K562 (cell line): ENCODE measurements at regions not wholly inside any gene's neighbourhood (a gene's known extent, or its start where the extent isn't known, plus 50 kb on each side); places are given as distances from the start of the nearest gene placed in this dataset.

Experiments
- ATAC-seq: fragments of 200-7000 bp; cut with Tn5 transposase; 3 replicates; pipeline ENCODE4 v1.9.1; 2020; ENCODE audit warnings: moderate library complexity
- BruUV-seq: library from RNA; stranded (reverse); fragments of 400-500 nt; replicated peaks from 2 replicates; lab custom pipeline; 2021; lab: Mats Ljungman, UMichigan
- CTCF ChIA-PET: fragments of 300-600 bp; formaldehyde crosslinking; extraction: SDS; loops from one replicate; lab custom pipeline; 2021; ENCODE audit warnings: low intra/inter-chr PET ratio; lab: Yijun Ruan, JAX
- POLR2A ChIA-PET: fragments of 300-600, 350-650 bp; sonication (Branson Sonifier 250); formaldehyde crosslinking; extraction: SDS; loops from one replicate; lab custom pipeline; 2021; ENCODE audit warnings: antibody characterized with exemption, inconsistent platforms; lab: Yijun Ruan, JAX
- DNase-seq, 4 experiments: peaks; one replicate each; pipeline versions ENCODE4 v3.0.0 to v3.0.0-alpha.2; 2011 to 2018; ENCODE audit warnings: low spot score in 3 of 4, mixed read lengths in 3 of 4; ENCODE audit errors: extremely low read depth in 1 of 4
- FAIRE-seq: peaks from 2 replicates; lab custom pipeline; 2011; peaks lifted over from hg19 to GRCh38; lab: Jason Lieb, UNC
- H2AFZ ChIP-seq: 2 replicates; pipeline ENCODE4 v1.6.0; 2011; ENCODE audit warnings: low read depth, low read length, control low read depth, inconsistent platforms
- H3K27ac ChIP-seq: fragments of 200-600 bp; 3 replicates; pipeline ENCODE4 v1.8.0; 2011; ENCODE audit warnings: low read depth, mild to moderate bottlenecking, control low read depth, inconsistent platforms, low read length, moderate library complexity, mixed read lengths; ENCODE audit errors: extremely low read depth
- H3K27me3 ChIP-seq, 2 experiments: fragments of 300-600 bp in 1 of 2; 2 replicates in 1 of 2; 3 replicates in 1 of 2; pipeline versions ENCODE4 v1.6.0 to v1.8.0; 2011; ENCODE audit warnings: inconsistent platforms in 2 of 2, low read length in 2 of 2, mild to moderate bottlenecking in 1 of 2, mixed read lengths in 1 of 2, moderate library complexity in 1 of 2; ENCODE audit not compliant: control insufficient read depth in 2 of 2, insufficient read depth in 2 of 2
- H3K36me3 ChIP-seq: fragments of 300-600 bp; 3 replicates; pipeline ENCODE4 v1.8.0; 2011; ENCODE audit warnings: mild to moderate bottlenecking, low read length, inconsistent platforms; ENCODE audit not compliant: control insufficient read depth, insufficient read depth
- H3K4me1 ChIP-seq, 2 experiments: fragments of 200-600 bp in 1 of 2; replicated peaks in 1 of 2; 2 replicates in 1 of 2; 3 replicates in 1 of 2; pipeline versions ENCODE4 v1.5.1 to v1.8.0; 2011; ENCODE audit warnings: inconsistent platforms in 2 of 2, low read length in 2 of 2, mild to moderate bottlenecking in 1 of 2, mixed read lengths in 1 of 2, moderate library complexity in 1 of 2; ENCODE audit not compliant: control insufficient read depth in 2 of 2, insufficient read depth in 2 of 2
- H3K4me2 ChIP-seq: 2 replicates; pipeline ENCODE4 v1.6.1; 2011; ENCODE audit warnings: low read length, control low read depth, inconsistent platforms, mixed read lengths; ENCODE audit not compliant: insufficient read depth
- H3K4me3 ChIP-seq: fragments of 200-600 bp; sonication (generic), shearing (Covaris generic); 2 replicates; pipeline ENCODE4 v1.5.1; 2016; ENCODE audit warnings: control low read depth, inconsistent platforms
- H3K79me2 ChIP-seq: fragments of 200-600 bp; 3 replicates; pipeline ENCODE4 v1.8.0; 2011; ENCODE audit warnings: low read length, inconsistent platforms; ENCODE audit not compliant: control insufficient read depth, insufficient read depth
- H3K9ac ChIP-seq, 2 experiments: 2 replicates each; pipeline versions ENCODE4 v1.6.0 to v1.6.1; 2011; ENCODE audit warnings: low read depth in 2 of 2, low read length in 2 of 2, control low read depth in 1 of 2, inconsistent platforms in 1 of 2, mild to moderate bottlenecking in 1 of 2, mixed read lengths in 1 of 2; ENCODE audit not compliant: insufficient read depth in 1 of 2
- H3K9me1 ChIP-seq: one replicate; pipeline ENCODE4 v1.6.0; 2011; ENCODE audit warnings: inconsistent platforms, mild to moderate bottlenecking, low read length, moderate library complexity; ENCODE audit not compliant: control insufficient read depth, insufficient read depth
- H3K9me3 ChIP-seq: replicated peaks from 2 replicates; pipeline ENCODE4 v1.5.1; 2011; ENCODE audit warnings: low read depth, low read length, inconsistent platforms; ENCODE audit not compliant: control insufficient read depth, insufficient read depth
- H4K20me1 ChIP-seq: replicated peaks from 2 replicates; pipeline ENCODE4 v1.6.1; 2011; ENCODE audit warnings: low read length, inconsistent platforms, mixed read lengths; ENCODE audit not compliant: control insufficient read depth, insufficient read depth
- BMI1 ChIP-seq: fragments of 150-350 bp; IDR thresholded peaks from 2 replicates; pipeline ENCODE4 v1.6.1; 2014; ENCODE audit warnings: low read length
- CLOCK ChIP-seq: fragments of 250-450 bp; sonication (Bioruptor Pico); IDR thresholded peaks from 2 replicates; pipeline ENCODE4 v1.4.0; 2020; ENCODE audit warnings: mild to moderate bottlenecking, moderate library complexity, borderline replicate concordance
- DEAF1 ChIP-seq: fragments of 450-650 bp; formaldehyde crosslinking; IDR thresholded peaks from 2 replicates; pipeline ENCODE4 v1.4.0; 2020; ENCODE audit warnings: mild to moderate bottlenecking, moderate library complexity
- FOXA3 ChIP-seq, 2 experiments: fragments of 450-650 bp in 1 of 2; sonication (generic) in 1 of 2; formaldehyde crosslinking; IDR thresholded peaks in 1 of 2; conservative IDR thresholded peaks in 1 of 2; 2 replicates each; pipeline versions ENCODE4 v1.4.0 to v1.8.0; 2020 to 2022; ENCODE audit warnings: mild to moderate bottlenecking in 2 of 2, missing genetic modification reagents in 1 of 2
- HIVEP1 ChIP-seq: fragments of 250-450 bp; sonication (Bioruptor Pico); IDR thresholded peaks from 2 replicates; pipeline ENCODE4 v1.4.0; 2020; ENCODE audit warnings: mild to moderate bottlenecking
- ID3 ChIP-seq, 2 experiments: fragments of 250-450 bp in 1 of 2; fragments of 450-650 bp in 1 of 2; sonication (Bioruptor Pico) in 1 of 2; IDR thresholded peaks; 2 replicates each; pipeline versions ENCODE4 v1.6.1 to v1.8.0; 2016 to 2021; ENCODE audit warnings: mild to moderate bottlenecking in 2 of 2, moderate library complexity in 2 of 2, missing compliant biosample characterization in 1 of 2, missing genetic modification characterization in 1 of 2
- NFATC3 ChIP-seq: fragments of 450-650 bp; IDR thresholded peaks from 2 replicates; pipeline ENCODE4 v1.6.1; 2017; ENCODE audit warnings: mild to moderate bottlenecking
- NFIC ChIP-seq: fragments of 450-650 bp; IDR thresholded peaks from 2 replicates; pipeline ENCODE4 v1.6.1; 2017; ENCODE audit warnings: mild to moderate bottlenecking, inconsistent platforms
- PHB ChIP-seq: fragments of 250-450 bp; sonication (Bioruptor Pico); IDR thresholded peaks from 2 replicates; pipeline ENCODE4 v1.5.0; 2021
- RFX7 ChIP-seq: fragments of 250-450 bp; sonication (Bioruptor Pico); IDR thresholded peaks from 2 replicates; pipeline ENCODE4 v1.5.1; 2021; ENCODE audit warnings: mild to moderate bottlenecking
- ZBTB11 ChIP-seq, 3 experiments: fragments of 200-800 bp in 1 of 3; fragments of 250-450 bp in 1 of 3; fragments of 450-650 bp in 1 of 3; sonication (Bioruptor Pico) in 1 of 3; sonication (Bioruptor generic) in 1 of 3; formaldehyde crosslinking in 1 of 3; IDR thresholded peaks; 2 replicates each; pipeline versions ENCODE4 v1.6.1 to v1.8.0; 2016 to 2022; ENCODE audit warnings: mild to moderate bottlenecking in 2 of 3, missing genetic modification characterization in 2 of 3, missing compliant biosample characterization in 1 of 3, moderate library complexity in 1 of 3
- WGBS: fragments of 100-300 bp; shearing (Covaris generic); methylation state at CpG from one replicate; pipeline ENCODE4 v1.1.6; 2016; ENCODE audit warnings: low coverage, mixed read lengths; ENCODE audit not compliant: insufficient coverage; ENCODE audit errors: missing lambda C conversion rate; 5-methylcytosine and 5-hydroxymethylcytosine counted together
- in situ Hi-C: fragments of 300-500 bp; cut with MboI; formaldehyde crosslinking; loops from 4 replicates; pipeline ENCODE4 v1.15.0; 2018; ENCODE audit warnings: inconsistent platforms, mixed read lengths
- intact Hi-C: fragments of 100-400 bp; cut with micrococcal nuclease; formaldehyde crosslinking; loops from 2 replicates; pipeline ENCODE4 v1.14.2; 2022

GRCh38 chr10:89151857-89152256 is 55.3 kb downstream of the CH25H start:
- FAIRE-seq (no peak), ATAC-seq (no peak), DNase-seq (no peak)
- no peak overlapping the region for H2AFZ ChIP-seq
- H3K27ac ChIP-seq = no peak overlapping the region
- no peaks in the 10 kb centered on the region for H3K27me3 ChIP-seq
- intact Hi-C loops (no loop called here), in situ Hi-C loops (no loop called here)
- H3K4me3 ChIP-seq = no peak overlapping the region
- H3K4me1 ChIP-seq = no peaks in the 10 kb centered on the region
- H3K79me2 ChIP-seq = no peaks in the 10 kb centered on the region
- BruUV-seq = no TSS peak
- ChIA-PET POLR2A (no interaction called here), CTCF (no interaction called here)
- H3K36me3 ChIP-seq = no peaks in the 10 kb centered on the region
- no peaks in the 10 kb centered on the region for H3K9me3 ChIP-seq
- H4K20me1 ChIP-seq = no peaks in the 10 kb centered on the region
- no peak overlapping the region for H3K9ac ChIP-seq
- no peaks in the 10 kb centered on the region for H3K9me1 ChIP-seq
- whole genome bisulfite sequencing = 0% methylated on average over 2 of the region's 2 CpGs
- H3K4me2 ChIP-seq = no peak overlapping the region
- TF ChIP-seq BMI1 = no peak
- TF ChIP-seq ID3 (CRISPR knock-in tag; IDR thresholded peaks at IDR 0.05) = no peak
- TF ChIP-seq ID3 (tag; IDR thresholded peaks at IDR 0.05) = no peak
- TF ChIP-seq RFX7 = no peak
- no peak for TF ChIP-seq CLOCK (CRISPR knock-in tag)
- no peak for TF ChIP-seq PHB (CRISPR knock-in tag)
- no peak for TF ChIP-seq HIVEP1
- TF ChIP-seq ZBTB11 (CRISPR knock-in tag; IDR thresholded peaks at IDR 0.05) = no peak
- no peak for TF ChIP-seq FOXA3 (CRISPR knock-in tag; conservative IDR thresholded peaks at IDR 0.05 in 1 of 2, IDR thresholded peaks at IDR 0.05 in 1 of 2)
- TF ChIP-seq NFATC3 = no peak
- no peak for TF ChIP-seq NFIC
- no peak for TF ChIP-seq DEAF1 (CRISPR knock-in tag)
